GM23338 (cell line): ENCODE measurements at regions not wholly inside any gene's neighbourhood (a gene's known extent, or its start where the extent isn't known, plus 50 kb on each side); places are given as distances from the start of the nearest gene placed in this dataset.

ENCODE experiments used
- ATAC-seq: fragments of 200-7000 bp; cut with Tn5 transposase; 3 replicates; pipeline ENCODE4 v1.9.1; 2020
- DNase-seq: peaks from one replicate; pipeline ENCODE4 v3.0.0-alpha.2; 2015; ENCODE audit warnings: low spot score
- H2AFZ ChIP-seq: fragments of 200-600 bp; sonication (generic); 2 replicates; pipeline ENCODE4 v1.8.0; 2016; ENCODE audit warnings: antibody characterized with exemption, mild to moderate bottlenecking, moderate library complexity
- H3F3A ChIP-seq: fragments of 200-600 bp; sonication (generic); replicated peaks from 2 replicates; pipeline ENCODE4 v1.8.0; 2017; ENCODE audit warnings: antibody characterized with exemption, mixed run types, low read depth
- H3K27ac ChIP-seq: fragments of 200-600 bp; sonication (generic); 2 replicates; pipeline ENCODE4 v1.6.1; 2016; ENCODE audit warnings: low read depth
- H3K27me3 ChIP-seq: fragments of 200-600 bp; sonication (generic); 2 replicates; pipeline ENCODE4 v1.8.0; 2016; ENCODE audit warnings: mild to moderate bottlenecking, mixed run types, moderate library complexity; ENCODE audit not compliant: insufficient read depth
- H3K36me3 ChIP-seq: fragments of 200-600 bp; sonication (generic); 2 replicates; pipeline ENCODE4 v1.8.0; 2016; ENCODE audit warnings: mild to moderate bottlenecking; ENCODE audit not compliant: insufficient read depth
- H3K4me1 ChIP-seq: fragments of 200-600 bp; sonication (generic); 2 replicates; pipeline ENCODE4 v1.8.0; 2016; ENCODE audit warnings: mild to moderate bottlenecking, moderate library complexity; ENCODE audit not compliant: insufficient read depth
- H3K4me2 ChIP-seq: fragments of 200-600 bp; sonication (generic); 2 replicates; pipeline ENCODE4 v1.7.1; 2017; ENCODE audit warnings: mixed run types
- H3K4me3 ChIP-seq: fragments of 200-600 bp; sonication (generic); 2 replicates; pipeline ENCODE4 v1.6.1; 2016; ENCODE audit warnings: mixed run types
- H3K79me2 ChIP-seq: fragments of 200-600 bp; sonication (generic); replicated peaks from 2 replicates; pipeline ENCODE4 v1.8.0; 2017; ENCODE audit warnings: mild to moderate bottlenecking; ENCODE audit not compliant: insufficient read depth
- H3K9me2 ChIP-seq: fragments of 200-600 bp; sonication (generic); 2 replicates; pipeline ENCODE4 v1.8.0; 2017; ENCODE audit not compliant: insufficient read depth
- H4K20me1 ChIP-seq: fragments of 200-600 bp; sonication (generic); replicated peaks from 2 replicates; pipeline ENCODE4 v1.8.0; 2017; ENCODE audit warnings: mild to moderate bottlenecking; ENCODE audit not compliant: insufficient read depth
- H3K27ac Mint-ChIP-seq: 2 replicates; pipeline ENCODE4 v1.8.0; 2020; ENCODE audit warnings: inconsistent platforms, mild to moderate bottlenecking, moderate library complexity, mixed read lengths
- H3K27me3 Mint-ChIP-seq: 3 replicates; pipeline ENCODE4 v1.8.0; 2022; ENCODE audit warnings: low read depth, mild to moderate bottlenecking, moderate library complexity, mixed read lengths, inconsistent platforms; ENCODE audit not compliant: insufficient read depth, poor library complexity
- H3K36me3 Mint-ChIP-seq: 3 replicates; pipeline ENCODE4 v1.8.0; 2021; ENCODE audit warnings: low read depth, mild to moderate bottlenecking, inconsistent platforms, moderate library complexity, mixed read lengths
- H3K4me1 Mint-ChIP-seq: 3 replicates; pipeline ENCODE4 v1.8.0; 2020; ENCODE audit warnings: mild to moderate bottlenecking, inconsistent platforms, mixed read lengths
- H3K4me3 Mint-ChIP-seq: 3 replicates; pipeline ENCODE4 v1.8.0; 2021; ENCODE audit warnings: moderate library complexity, mild to moderate bottlenecking, inconsistent platforms, mixed read lengths
- H3K9me3 Mint-ChIP-seq: 3 replicates; pipeline ENCODE4 v1.8.0; 2020; ENCODE audit warnings: moderate library complexity, mild to moderate bottlenecking, inconsistent platforms, mixed read lengths
- CREB1 ChIP-seq: fragments of 250-450 bp; sonication (Bioruptor Pico); IDR thresholded peaks from 2 replicates; pipeline ENCODE4 v1.5.0; 2020; ENCODE audit warnings: low read depth, mild to moderate bottlenecking, moderate library complexity
- CTCF ChIP-seq, 2 experiments: fragments of 200-600 bp in 1 of 2; sonication (generic) in 1 of 2; conservative IDR thresholded peaks; 2 replicates each; pipeline versions ENCODE4 v1.5.1 to v1.6.1; 2016 to 2017; ENCODE audit warnings: antibody characterized with exemption in 2 of 2, low read depth in 2 of 2, mild to moderate bottlenecking in 2 of 2, moderate library complexity in 1 of 2
- EZH2 ChIP-seq: fragments of 200-600 bp; sonication (generic); IDR thresholded peaks from one replicate; pipeline ENCODE4 v1.8.0; 2017; ENCODE audit warnings: antibody characterized with exemption, mild to moderate bottlenecking, low read depth; ENCODE audit not compliant: unreplicated experiment
- EZH2phosphoT487 ChIP-seq: fragments of 200-600 bp; sonication (generic); IDR thresholded peaks from one replicate; pipeline ENCODE4 v1.8.1; 2018; ENCODE audit warnings: antibody characterized with exemption; ENCODE audit not compliant: unreplicated experiment
- JUNB ChIP-seq: IDR thresholded peaks from one replicate; pipeline ENCODE4 v1.6.1; 2016; ENCODE audit warnings: antibody characterized with exemption; ENCODE audit not compliant: unreplicated experiment
- NANOG ChIP-seq: IDR thresholded peaks from 2 replicates; pipeline ENCODE4 v1.6.1; 2016; ENCODE audit warnings: antibody characterized with exemption, borderline replicate concordance
- REST ChIP-seq: IDR thresholded peaks from one replicate; pipeline ENCODE4 v1.6.1; 2018; ENCODE audit warnings: antibody characterized with exemption; ENCODE audit not compliant: unreplicated experiment
- STAT1 ChIP-seq: IDR thresholded peaks from one replicate; pipeline ENCODE4 v1.6.1; 2016; ENCODE audit warnings: antibody characterized with exemption; ENCODE audit not compliant: unreplicated experiment
- ZNF114 ChIP-seq: fragments of 250-450 bp; sonication (Bioruptor Pico); IDR thresholded peaks from 2 replicates; pipeline ENCODE4 v1.5.0; 2020; ENCODE audit warnings: mild to moderate bottlenecking, moderate library complexity
- TF ChIP-seq, protein P1 (sequence below): fragments of 250-450 bp; sonication (Bioruptor Pico); IDR thresholded peaks from 2 replicates; pipeline ENCODE4 v1.5.0; 2020; ENCODE audit warnings: mild to moderate bottlenecking, moderate library complexity
- TF ChIP-seq, protein P2 (sequence below): IDR thresholded peaks from 2 replicates; pipeline ENCODE4 v1.6.1; 2016; ENCODE audit warnings: antibody characterized with exemption

DNA sequence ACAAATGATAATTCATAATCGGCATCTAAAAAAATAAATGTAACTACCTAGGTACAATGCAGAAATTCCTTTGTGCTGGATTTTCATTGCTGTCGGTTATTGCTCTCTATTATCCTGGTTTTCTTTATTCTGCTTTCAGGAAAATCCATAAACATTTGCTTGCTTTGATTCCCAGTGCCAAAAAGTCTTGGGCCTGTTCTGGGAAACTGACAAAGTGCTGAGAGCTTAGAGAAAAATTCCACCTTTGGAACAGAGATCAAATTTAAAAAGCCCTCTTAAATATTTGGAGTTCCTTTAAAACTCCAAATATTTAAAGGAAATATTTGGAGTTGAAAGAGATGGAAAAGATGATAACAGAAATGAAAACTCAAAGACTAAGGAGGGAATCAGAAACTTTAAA, 87.3 kb upstream of the ZBED5 start (continued):
- TF ChIP-seq CTCF (conservative IDR thresholded peaks at IDR 0.05; ENCODE audit: low read depth in 2 of 2), result no peak

GRCh38 chr11:10943968-10944367, 86.1 kb upstream of the ZBED5 start:
- no peak overlapping the region for H3K4me3 Mint-ChIP-seq
- ATAC-seq (no peak), DNase-seq (no peak)
- no peak overlapping the region for H3K27ac Mint-ChIP-seq
- H3K36me3 ChIP-seq, result no peaks in the 10 kb centered on the region
- H4K20me1 ChIP-seq, result no peaks in the 10 kb centered on the region
- no peaks in the 10 kb centered on the region for H3K9me2 ChIP-seq
- no peaks in the 10 kb centered on the region for H3K4me1 ChIP-seq
- H3K9me3 Mint-ChIP-seq, result no peaks in the 10 kb centered on the region
- no peaks in the 10 kb centered on the region for H3K27me3 ChIP-seq
- no peaks in the 10 kb centered on the region for H3F3A ChIP-seq
- H3K27me3 Mint-ChIP-seq, result peaks cover 1% of the 10 kb centered on the region
- H3K4me3 ChIP-seq, result no peak overlapping the region
- no peaks in the 10 kb centered on the region for H3K36me3 Mint-ChIP-seq
- no peaks in the 10 kb centered on the region for H3K4me1 Mint-ChIP-seq
- H3K27ac ChIP-seq, result no peak overlapping the region
- no peak overlapping the region for H2AFZ ChIP-seq
- no peaks in the 10 kb centered on the region for H3K79me2 ChIP-seq
- H3K4me2 ChIP-seq, result no peak overlapping the region
- TF ChIP-seq JUNB (no peak), NANOG (no peak), REST (no peak), ZNF114 (CRISPR knock-in tag) (no peak), EZH2phosphoT487 (no peak), CTCF (conservative IDR thresholded peaks at IDR 0.05; ENCODE audit: low read depth in 2 of 2) (no peak), CREB1 (no peak), STAT1 (no peak), EZH2 (no peak)
- TF ChIP-seq, protein P1, sequence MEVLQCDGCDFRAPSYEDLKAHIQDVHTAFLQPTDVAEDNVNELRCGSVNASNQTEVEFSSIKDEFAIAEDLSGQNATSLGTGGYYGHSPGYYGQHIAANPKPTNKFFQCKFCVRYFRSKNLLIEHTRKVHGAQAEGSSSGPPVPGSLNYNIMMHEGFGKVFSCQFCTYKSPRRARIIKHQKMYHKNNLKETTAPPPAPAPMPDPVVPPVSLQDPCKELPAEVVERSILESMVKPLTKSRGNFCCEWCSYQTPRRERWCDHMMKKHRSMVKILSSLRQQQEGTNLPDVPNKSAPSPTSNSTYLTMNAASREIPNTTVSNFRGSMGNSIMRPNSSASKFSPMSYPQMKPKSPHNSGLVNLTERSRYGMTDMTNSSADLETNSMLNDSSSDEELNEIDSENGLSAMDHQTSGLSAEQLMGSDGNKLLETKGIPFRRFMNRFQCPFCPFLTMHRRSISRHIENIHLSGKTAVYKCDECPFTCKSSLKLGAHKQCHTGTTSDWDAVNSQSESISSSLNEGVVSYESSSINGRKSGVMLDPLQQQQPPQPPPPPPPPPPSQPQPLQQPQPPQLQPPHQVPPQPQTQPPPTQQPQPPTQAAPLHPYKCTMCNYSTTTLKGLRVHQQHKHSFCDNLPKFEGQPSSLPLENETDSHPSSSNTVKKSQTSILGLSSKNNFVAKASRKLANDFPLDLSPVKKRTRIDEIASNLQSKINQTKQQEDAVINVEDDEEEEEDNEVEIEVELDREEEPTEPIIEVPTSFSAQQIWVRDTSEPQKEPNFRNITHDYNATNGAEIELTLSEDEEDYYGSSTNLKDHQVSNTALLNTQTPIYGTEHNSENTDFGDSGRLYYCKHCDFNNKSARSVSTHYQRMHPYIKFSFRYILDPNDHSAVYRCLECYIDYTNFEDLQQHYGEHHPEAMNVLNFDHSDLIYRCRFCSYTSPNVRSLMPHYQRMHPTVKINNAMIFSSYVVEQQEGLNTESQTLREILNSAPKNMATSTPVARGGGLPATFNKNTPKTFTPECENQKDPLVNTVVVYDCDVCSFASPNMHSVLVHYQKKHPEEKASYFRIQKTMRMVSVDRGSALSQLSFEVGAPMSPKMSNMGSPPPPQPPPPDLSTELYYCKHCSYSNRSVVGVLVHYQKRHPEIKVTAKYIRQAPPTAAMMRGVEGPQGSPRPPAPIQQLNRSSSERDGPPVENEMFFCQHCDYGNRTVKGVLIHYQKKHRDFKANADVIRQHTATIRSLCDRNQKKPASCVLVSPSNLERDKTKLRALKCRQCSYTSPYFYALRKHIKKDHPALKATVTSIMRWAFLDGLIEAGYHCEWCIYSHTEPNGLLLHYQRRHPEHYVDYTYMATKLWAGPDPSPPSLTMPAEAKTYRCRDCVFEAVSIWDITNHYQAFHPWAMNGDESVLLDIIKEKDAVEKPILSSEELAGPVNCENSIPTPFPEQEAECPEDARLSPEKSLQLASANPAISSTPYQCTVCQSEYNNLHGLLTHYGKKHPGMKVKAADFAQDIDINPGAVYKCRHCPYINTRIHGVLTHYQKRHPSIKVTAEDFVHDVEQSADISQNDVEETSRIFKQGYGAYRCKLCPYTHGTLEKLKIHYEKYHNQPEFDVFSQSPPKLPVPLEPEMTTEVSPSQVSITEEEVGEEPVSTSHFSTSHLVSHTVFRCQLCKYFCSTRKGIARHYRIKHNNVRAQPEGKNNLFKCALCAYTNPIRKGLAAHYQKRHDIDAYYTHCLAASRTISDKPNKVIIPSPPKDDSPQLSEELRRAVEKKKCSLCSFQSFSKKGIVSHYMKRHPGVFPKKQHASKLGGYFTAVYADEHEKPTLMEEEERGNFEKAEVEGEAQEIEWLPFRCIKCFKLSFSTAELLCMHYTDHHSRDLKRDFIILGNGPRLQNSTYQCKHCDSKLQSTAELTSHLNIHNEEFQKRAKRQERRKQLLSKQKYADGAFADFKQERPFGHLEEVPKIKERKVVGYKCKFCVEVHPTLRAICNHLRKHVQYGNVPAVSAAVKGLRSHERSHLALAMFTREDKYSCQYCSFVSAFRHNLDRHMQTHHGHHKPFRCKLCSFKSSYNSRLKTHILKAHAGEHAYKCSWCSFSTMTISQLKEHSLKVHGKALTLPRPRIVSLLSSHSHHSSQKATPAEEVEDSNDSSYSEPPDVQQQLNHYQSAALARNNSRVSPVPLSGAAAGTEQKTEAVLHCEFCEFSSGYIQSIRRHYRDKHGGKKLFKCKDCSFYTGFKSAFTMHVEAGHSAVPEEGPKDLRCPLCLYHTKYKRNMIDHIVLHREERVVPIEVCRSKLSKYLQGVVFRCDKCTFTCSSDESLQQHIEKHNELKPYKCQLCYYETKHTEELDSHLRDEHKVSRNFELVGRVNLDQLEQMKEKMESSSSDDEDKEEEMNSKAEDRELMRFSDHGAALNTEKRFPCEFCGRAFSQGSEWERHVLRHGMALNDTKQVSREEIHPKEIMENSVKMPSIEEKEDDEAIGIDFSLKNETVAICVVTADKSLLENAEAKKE (CRISPR knock-in tag), result no peak
- TF ChIP-seq, protein P2, sequence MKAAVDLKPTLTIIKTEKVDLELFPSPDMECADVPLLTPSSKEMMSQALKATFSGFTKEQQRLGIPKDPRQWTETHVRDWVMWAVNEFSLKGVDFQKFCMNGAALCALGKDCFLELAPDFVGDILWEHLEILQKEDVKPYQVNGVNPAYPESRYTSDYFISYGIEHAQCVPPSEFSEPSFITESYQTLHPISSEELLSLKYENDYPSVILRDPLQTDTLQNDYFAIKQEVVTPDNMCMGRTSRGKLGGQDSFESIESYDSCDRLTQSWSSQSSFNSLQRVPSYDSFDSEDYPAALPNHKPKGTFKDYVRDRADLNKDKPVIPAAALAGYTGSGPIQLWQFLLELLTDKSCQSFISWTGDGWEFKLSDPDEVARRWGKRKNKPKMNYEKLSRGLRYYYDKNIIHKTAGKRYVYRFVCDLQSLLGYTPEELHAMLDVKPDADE, result no peak
